ENCODE measurements at regions not wholly inside any gene's neighbourhood (a gene's known extent, or its start where the extent isn't known, plus 50 kb on each side); places are given as distances from the start of the nearest gene placed in this dataset.

- Histone ChIP-seq H3K9ac (ENCODE audit: low read depth in 1 of 2, low read length in 2 of 2) (no peak overlapping the region), H3K4me1 (ENCODE audit: control insufficient read depth in 4 of 4, insufficient read depth in 4 of 4, low read length in 3 of 4) (peaks cover 0 to 5% (median 2%) of the 10 kb centered on the region in 4 donors), H3K27me3 (ENCODE audit: control insufficient read depth in 4 of 4, insufficient read depth in 4 of 4, low read length in 3 of 4) (no peaks in the 10 kb centered on the region), H3K36me3 (ENCODE audit: control insufficient read depth in 4 of 4, insufficient read depth in 3 of 4, low read depth in 1 of 4, low read length in 3 of 4) (no peaks in the 10 kb centered on the region), H3K4me3 (ENCODE audit: low read depth in 1 of 3, low read length in 3 of 3) (no peak overlapping the region), H3K27ac (ENCODE audit: low read depth in 1 of 2, low read length in 2 of 2) (no peak overlapping the region), H3K9me3 (ENCODE audit: control insufficient read depth in 4 of 4, low read length in 3 of 4) (no peaks in the 10 kb centered on the region)
- no peak for TF ChIP-seq HNF4A (conservative IDR thresholded peaks at IDR 0.05)
- no peak for TF ChIP-seq SP1 (IDR thresholded peaks at IDR 0.05)
- no peak for TF ChIP-seq CTCF (IDR thresholded peaks at IDR 0.05; ENCODE audit: low read depth, low read length, missing input control)
- no peak for TF ChIP-seq EGR1 (IDR thresholded peaks at IDR 0.05; ENCODE audit: low read depth in 2 of 2)
- no peak for TF ChIP-seq JUND (IDR thresholded peaks at IDR 0.05)
- TF ChIP-seq, protein P1, sequence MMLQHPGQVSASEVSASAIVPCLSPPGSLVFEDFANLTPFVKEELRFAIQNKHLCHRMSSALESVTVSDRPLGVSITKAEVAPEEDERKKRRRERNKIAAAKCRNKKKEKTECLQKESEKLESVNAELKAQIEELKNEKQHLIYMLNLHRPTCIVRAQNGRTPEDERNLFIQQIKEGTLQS (IDR thresholded peaks at IDR 0.05), result no peak
- TF ChIP-seq, protein P2, sequence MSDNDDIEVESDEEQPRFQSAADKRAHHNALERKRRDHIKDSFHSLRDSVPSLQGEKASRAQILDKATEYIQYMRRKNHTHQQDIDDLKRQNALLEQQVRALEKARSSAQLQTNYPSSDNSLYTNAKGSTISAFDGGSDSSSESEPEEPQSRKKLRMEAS (IDR thresholded peaks at IDR 0.05), result no peak
- TF ChIP-seq HNF4G (IDR thresholded peaks at IDR 0.05), result no peak
- TF ChIP-seq RXRA (IDR thresholded peaks at IDR 0.05), result no peak
- TF ChIP-seq TAF1 (conservative IDR thresholded peaks at IDR 0.05), result no peak
- TF ChIP-seq, protein P3, sequence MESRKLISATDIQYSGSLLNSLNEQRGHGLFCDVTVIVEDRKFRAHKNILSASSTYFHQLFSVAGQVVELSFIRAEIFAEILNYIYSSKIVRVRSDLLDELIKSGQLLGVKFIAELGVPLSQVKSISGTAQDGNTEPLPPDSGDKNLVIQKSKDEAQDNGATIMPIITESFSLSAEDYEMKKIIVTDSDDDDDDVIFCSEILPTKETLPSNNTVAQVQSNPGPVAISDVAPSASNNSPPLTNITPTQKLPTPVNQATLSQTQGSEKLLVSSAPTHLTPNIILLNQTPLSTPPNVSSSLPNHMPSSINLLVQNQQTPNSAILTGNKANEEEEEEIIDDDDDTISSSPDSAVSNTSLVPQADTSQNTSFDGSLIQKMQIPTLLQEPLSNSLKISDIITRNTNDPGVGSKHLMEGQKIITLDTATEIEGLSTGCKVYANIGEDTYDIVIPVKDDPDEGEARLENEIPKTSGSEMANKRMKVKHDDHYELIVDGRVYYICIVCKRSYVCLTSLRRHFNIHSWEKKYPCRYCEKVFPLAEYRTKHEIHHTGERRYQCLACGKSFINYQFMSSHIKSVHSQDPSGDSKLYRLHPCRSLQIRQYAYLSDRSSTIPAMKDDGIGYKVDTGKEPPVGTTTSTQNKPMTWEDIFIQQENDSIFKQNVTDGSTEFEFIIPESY (IDR thresholded peaks at IDR 0.05), result no peak
- no peak for TF ChIP-seq RAD21 (IDR thresholded peaks at IDR 0.05)
- TF ChIP-seq GABPA (IDR thresholded peaks at IDR 0.05 in 1 of 2, conservative IDR thresholded peaks at IDR 0.05 in 1 of 2), result no peak
- no peak for TF ChIP-seq YY1 (IDR thresholded peaks at IDR 0.05)
- TF ChIP-seq, protein P4, sequence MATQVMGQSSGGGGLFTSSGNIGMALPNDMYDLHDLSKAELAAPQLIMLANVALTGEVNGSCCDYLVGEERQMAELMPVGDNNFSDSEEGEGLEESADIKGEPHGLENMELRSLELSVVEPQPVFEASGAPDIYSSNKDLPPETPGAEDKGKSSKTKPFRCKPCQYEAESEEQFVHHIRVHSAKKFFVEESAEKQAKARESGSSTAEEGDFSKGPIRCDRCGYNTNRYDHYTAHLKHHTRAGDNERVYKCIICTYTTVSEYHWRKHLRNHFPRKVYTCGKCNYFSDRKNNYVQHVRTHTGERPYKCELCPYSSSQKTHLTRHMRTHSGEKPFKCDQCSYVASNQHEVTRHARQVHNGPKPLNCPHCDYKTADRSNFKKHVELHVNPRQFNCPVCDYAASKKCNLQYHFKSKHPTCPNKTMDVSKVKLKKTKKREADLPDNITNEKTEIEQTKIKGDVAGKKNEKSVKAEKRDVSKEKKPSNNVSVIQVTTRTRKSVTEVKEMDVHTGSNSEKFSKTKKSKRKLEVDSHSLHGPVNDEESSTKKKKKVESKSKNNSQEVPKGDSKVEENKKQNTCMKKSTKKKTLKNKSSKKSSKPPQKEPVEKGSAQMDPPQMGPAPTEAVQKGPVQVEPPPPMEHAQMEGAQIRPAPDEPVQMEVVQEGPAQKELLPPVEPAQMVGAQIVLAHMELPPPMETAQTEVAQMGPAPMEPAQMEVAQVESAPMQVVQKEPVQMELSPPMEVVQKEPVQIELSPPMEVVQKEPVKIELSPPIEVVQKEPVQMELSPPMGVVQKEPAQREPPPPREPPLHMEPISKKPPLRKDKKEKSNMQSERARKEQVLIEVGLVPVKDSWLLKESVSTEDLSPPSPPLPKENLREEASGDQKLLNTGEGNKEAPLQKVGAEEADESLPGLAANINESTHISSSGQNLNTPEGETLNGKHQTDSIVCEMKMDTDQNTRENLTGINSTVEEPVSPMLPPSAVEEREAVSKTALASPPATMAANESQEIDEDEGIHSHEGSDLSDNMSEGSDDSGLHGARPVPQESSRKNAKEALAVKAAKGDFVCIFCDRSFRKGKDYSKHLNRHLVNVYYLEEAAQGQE (IDR thresholded peaks at IDR 0.05), result no peak
- WGBS, result 89% methylated on average over 12 of the region's 12 CpGs
- no peak for DNase-seq (ENCODE audit: low spot score)
Observed at GRCh38 chr5:173757403-173758209, 130.5 kb upstream of the CPEB4 start.

Data from liver (tissue), 8 donors.